GM04503 (cell line): ENCODE measurements at regions not wholly inside any gene's neighbourhood (a gene's known extent, or its start where the extent isn't known, plus 50 kb on each side); places are given as distances from the start of the nearest gene placed in this dataset.
"Not testable (repeated sequence)": the region's sequence is repeated elsewhere in the genome, so short reads cannot be mapped to it uniquely, and the experiment has no call there.

Source experiments
- DNase-seq: peaks from one replicate; pipeline ENCODE4 v3.0.0-alpha.2; 2012; ENCODE audit warnings: low read depth

GRCh38 chr7:101679653-101680173, 50.6 kb upstream of the MYL10 start:
- not testable (repeated sequence) for DNase-seq

- no peak for DNase-seq
Measured at GRCh38 chr7:101680406-101681145, 51.5 kb upstream of the MYL10 start.

GRCh38 chr7:101681170-101682007, 52.3 kb upstream of the MYL10 start:
- DNase-seq, result peak; percentile 89

DNA sequence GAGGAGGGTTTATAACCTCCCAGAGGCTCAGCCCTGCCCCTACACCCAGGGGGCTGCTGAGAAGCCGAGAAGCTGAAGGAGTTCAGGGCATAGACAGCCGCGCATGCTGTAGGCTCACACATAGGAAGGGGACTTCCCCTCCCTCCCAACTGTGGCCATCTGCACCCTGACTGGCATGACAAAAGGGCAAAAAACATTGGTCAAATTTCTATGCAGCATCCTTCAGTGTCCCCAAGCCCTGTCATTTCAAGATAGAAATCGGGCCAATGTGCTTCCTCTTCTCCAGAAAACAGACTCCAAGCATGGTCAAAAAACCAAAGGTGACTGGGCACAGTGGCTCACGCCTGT, 55.9 kb upstream of the MYL10 start:
- DNase-seq, result no peak

DNA sequence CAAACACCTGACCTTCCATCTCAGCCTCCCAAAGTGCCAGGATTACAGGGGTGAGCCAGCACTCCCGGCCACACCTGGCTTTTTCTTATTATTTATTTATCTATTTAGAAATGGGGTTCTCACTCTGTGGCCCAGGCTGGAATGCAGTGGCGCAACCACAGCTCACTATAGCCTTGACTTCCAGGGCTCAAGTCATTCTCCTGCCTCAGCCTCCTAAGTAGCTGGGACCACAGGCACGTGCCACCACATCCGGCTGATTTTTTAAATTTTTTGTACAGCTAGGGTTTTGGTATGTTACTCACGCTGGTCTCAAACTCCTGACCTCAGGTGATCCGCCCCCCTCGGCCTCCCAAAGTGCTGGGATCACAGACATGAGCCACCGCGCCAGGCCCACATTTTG, 56.9 kb upstream of the MYL10 start:
- no peak for DNase-seq

GRCh38 chr7:101687081-101687480, 58.0 kb upstream of the MYL10 start:
- no peak for DNase-seq

DNA sequence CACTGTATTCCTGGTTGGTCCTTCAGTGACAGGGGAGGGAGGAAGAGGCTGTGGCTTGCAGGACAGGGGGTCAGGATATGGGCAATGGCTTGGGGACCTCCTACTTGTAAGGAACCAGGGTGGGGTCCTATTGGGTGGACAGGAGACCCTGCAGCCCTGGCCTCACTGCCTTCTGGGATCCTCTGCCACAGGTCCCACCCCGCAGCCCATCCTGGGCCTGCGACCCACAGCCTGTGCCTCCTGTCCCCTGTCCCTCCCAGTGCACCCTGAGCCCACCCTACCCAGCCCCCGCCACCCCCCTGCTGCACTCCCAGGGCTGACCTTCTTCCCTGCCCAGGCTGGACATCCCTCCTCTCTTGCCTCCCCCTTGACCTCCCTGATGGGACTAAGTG, 58.7 kb upstream of the MYL10 start:
- DNase-seq, result no peak

GRCh38 chr7:101688183-101688831, 59.2 kb upstream of the MYL10 start:
- no peak for DNase-seq

GRCh38 chr7:101688995-101689907, 60.2 kb upstream of the MYL10 start:
- DNase-seq, result no peak

- DNase-seq, result no peak
Measured at GRCh38 chr7:101690061-101690460, 61.0 kb upstream of the MYL10 start.

DNA sequence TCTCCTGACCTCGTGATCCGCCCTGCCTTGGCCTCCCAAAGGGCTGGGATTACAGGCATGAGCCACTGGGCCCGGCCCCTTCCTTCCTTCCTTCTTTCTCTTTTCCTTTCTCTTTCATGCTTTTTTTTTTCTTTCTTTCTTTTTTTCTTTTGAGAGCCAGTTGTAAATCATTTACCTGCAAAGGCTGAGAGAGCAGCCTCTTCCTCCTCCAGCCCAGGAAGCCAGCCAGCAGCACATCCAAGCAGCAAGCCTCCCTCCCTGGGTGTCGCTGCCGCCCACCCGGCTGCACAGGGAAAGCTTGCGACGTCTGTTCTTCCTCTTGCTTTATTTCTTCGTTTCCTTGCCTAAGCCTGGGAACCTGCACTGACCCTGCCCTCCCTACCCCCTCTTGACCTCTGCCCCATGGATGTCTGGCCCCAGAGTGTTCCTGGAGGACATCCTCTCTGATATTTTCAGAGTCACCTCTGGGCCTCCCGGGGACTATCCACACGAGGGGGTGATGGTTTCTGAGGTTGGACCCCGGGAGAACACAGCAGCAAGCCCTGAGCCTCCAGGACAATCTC, 62.8 kb upstream of the MYL10 start:
- DNase-seq, result no peak

DNA sequence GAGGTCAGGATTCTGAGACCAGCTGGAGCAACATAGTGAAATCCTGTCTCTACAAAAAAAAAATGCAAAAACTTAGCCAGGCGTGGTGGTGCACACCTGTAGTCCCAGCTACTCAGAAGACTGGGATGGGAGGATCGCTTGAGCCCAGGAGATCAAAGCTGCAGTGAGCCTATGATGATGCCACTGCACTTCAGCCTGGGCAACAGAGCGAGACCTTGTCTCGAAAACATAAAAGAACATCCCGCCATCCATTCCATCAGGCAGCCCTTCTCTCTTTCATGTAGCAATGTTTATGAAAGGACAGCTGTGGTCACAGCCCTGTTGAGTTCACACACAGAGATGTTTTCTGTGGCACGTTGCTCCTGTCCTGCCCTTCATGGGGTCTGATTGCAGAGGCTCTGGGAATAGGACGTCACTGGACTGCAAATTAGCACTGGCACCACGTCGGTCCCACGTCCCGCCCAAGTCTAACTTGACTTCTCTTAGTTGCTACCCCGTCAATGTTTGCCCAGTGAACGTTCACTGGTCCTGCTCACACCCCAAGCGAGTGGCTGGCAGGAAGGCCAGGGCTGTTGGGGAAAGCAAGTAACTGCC, 64.5 kb upstream of the MYL10 start:
- no peak for DNase-seq

DNA sequence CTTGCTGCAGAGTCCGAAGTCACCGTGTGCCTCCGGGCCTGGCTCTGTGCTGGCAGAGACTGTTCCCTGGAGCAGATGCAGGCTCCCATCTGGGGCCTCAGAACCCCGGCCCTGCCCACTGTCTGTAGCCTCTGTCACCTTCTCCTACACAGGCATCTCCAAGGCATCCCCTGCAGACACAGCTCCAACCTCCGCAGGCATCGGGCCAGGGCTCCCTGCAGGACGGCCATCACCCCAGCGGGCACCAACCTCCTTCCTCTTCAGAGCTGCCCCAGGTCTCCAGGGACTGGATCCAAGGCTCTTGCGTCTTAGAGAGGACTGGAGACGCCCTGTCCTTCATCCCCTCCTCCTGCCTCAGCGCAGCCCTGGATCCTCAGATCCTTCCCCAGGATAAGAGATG, 69.9 kb upstream of the MYL10 start:
- DNase-seq, result no peak

DNA sequence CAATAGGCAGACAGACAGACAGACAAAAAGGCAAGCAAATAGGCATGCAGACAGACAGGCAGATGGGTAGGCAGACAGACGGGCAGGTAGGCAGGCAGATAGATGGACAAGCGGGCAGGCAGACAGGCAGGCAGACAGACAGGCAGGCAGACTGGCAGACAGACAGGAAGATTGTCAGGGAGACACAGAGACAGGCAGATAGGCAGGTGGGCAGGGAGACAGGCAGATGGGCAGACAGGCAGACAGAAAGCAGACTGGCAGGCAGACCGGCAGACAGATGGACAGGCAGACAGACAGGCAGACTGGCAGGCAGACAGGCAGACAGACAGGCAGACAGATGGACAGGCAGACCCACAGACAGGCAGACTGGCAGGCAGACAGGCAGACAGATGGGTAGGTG, 70.3 kb upstream of the MYL10 start:
- DNase-seq, result no peak

DNA sequence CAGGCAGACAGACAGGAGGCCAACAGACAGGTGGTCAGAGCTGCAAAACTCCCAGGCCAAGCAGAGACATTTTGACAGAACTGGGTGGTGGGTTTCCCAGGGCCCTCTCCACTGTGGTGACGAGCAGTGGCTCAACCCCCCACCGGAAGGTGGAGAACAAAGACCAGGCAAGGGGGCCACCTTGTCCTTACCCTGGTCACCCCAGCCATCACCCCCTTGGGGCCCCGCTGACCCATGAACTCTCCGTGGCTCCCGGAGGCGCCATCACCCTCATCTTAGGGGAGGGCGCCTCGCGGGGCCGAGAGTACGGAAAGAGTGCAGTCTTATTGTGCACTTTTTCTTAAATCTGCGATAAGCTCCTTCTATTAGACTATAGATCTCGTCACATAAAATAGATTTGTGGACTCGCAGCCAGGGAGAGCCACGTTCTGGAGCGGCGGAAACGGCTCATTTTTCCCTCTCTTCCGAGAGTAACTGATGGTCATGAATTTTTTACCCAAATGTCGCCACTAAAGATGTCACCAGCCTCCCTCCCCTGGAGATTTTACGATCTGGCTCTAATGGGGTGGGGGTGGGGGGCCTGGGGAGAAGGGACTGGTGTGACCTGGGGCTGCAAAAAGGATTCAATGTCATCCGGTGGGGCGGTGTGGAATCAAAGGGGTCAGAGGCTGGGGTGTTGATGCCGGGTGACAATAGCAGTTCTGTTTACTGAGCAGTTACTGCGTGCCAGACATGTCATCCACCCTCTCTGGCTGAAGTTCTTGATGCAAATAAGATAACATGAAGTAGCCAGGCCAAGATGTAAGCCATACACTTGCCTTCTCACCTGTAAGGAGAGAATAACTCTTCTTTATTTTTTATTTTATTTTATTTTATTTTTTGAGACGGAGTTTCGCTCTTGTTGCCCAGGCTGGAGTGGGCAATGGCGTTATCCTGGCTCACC, 71.1 kb upstream of the MYL10 start:
- no peak for DNase-seq

DNA sequence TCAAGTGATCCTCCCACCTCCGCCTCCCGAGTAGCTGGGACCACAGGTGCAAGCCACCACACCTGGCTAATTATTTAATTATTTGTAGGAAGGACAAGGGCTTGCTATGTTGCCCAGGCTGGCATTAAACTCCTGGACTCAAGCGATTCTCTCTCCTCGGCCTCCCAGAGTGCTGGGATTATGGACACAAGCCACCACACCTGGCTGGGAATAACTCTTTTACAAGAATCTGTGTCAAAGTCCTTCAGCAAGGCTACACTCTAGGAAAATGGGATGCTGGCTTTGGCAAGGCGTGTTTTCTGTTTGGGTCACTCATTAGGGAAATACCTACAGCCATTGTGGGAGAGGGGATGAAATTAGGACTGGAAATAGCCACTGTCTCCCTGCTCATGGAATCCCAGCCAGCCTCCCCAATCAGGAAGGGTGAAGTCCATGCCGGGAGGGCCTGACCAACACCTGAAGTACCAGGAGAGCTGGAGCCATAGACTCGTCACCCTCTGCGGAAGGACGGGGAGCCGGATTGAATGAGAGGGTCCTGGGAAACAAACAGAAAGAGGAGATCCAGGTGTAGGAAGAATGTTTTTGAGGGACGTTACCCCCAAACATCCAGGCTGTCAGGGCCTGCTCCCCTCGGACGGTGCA, 72.2 kb upstream of the MYL10 start:
- no peak for DNase-seq

GRCh38 chr7:101702362-101702850, 73.3 kb upstream of the MYL10 start:
- DNase-seq, result no peak

DNA sequence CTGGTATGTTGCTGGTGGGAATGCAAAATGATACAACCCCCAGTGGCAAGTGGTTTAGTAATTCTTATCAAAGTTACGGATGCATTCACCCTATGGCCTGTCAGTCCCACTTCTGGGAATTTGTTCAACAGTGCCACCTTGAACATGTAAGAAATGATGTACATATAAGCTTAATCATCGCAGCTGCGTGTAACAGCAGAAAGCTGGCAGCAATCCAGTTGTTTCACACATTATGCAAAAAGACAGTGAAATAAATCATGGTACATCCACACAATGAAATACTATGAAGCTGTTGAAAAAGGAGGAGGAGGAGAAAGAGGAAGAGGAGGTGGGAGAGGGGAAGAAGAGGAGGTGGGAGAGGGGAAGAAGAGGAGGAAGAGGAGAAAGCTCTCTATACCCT, 76.2 kb upstream of the MYL10 start:
- no peak for DNase-seq

DNA sequence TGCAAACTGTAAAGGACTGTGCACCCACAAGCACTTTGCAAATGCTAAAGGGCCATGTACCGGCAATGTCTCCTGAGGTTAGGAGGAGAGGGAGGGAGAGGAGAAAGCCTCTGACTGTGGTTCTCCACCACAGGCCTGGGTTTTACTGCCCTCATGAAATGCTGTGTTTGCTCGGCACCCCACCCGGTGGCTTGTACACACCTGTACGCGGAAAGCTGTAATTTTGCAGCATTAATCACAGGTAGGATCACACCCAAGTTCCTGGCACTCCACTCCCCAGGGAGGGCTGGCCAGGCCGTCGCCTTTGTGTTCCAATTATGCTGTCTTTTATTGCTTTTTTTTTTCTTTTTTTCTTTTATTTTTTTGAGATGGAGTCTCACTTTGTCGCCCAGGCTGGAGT, 78.5 kb upstream of the MYL10 start:
- DNase-seq, result no peak
